Iris pigment epithelial cell (primary cell): ENCODE measurements at regions not wholly inside any gene's neighbourhood (a gene's known extent, or its start where the extent isn't known, plus 50 kb on each side); places are given as distances from the start of the nearest gene placed in this dataset.
A peak's percentile ranks its signal among the peaks of the same experiment; 100 is the strongest.

ENCODE experiments used
- DNase-seq: peaks from one replicate; pipeline ENCODE4 v3.0.0-alpha.2; 2011; ENCODE audit warnings: low read depth

DNA sequence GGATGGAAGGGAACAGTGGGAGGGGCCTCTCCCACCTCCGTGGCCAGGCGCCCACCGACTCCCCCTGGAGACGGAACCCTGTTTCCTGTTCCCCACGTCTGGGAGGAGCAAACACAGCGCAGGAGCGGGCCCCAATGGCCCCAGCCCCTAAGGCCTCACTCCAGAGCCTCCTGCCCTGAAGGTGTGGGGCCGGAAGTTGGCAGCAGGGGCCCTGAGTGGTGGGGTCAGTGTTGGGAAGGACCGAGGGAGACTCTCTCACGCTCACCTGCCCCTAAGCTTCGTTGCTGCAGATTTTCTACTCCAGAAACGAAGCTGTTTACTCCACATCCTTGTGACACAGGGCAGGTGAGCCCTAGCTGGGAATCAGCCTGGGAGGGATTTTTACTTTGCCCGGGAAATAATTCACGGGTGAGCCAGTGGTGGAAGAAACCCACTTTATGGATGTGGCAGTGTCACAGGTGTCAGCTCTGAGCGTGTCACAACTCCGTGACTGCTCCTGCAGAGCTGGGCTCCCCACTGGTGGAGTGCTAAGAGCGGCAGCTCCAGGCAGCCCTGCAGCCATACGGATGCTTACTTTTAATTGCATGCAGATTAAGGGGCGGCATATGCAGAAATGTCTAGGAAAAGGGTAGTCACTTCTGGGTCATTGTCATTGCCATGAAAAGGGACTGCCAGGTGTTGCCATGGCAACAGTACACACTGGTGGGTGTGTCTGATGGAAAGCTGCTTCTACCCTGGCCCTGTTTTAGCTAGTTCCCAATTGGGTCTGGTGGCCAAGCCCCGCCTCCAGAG lies 77.5 kb upstream of the OLFM1 start:
- DNase-seq: no peak

DNA sequence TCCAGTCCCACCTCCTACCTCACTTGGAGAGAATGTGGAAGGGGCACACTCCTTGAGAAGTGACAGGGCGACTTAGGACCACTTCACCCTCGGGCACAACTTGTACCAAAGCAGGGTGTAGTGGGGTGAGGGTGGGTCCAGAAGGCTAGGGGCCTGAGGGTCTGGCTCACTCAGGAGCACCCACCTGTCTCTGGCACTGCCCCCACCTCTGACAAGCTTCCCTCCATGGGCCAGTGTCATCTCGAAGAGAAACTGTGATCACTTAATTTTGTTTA lies 76.9 kb upstream of the OLFM1 start:
- DNase-seq: no peak

DNA sequence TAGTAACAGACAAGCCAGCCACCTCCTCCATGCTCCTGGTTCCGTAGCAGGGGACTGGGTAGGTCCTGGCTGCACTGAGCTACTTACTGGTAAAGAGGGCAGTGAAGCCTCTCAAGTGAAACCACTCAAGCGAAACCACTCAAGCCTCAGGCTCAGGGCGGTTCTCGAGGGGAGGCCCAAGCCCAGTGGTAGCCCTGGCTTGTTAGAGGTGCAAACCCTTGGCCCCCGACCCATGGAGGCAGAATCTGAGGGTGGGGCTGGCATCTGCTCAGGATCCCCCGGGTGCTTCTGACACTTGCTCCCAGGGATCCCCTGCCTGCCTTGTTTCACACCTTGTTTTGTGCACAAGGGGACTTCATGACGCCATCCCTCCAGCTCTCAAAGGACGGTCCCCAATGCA lies 76.5 kb upstream of the OLFM1 start:
- no peak for DNase-seq

DNA sequence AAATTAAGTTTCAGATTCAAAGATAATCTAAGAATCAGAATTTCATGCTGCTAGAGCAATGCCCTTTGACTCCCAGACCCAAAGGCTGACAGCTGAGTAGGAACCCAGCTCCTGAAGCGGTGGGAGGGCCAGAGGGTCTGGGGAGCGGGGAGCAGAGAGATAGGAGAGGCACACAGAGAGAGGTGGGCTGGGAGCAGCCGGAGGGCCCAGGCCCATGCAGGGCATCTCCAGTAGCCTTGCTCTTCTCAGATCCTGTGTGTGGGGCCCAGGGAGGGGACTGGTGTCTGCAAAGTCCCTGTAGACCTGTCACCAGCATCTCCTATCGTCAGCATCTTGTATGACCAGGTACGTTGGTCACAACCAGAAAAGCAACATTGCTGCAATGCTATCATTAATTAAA lies 75.3 kb upstream of the OLFM1 start:
- no peak for DNase-seq

DNA sequence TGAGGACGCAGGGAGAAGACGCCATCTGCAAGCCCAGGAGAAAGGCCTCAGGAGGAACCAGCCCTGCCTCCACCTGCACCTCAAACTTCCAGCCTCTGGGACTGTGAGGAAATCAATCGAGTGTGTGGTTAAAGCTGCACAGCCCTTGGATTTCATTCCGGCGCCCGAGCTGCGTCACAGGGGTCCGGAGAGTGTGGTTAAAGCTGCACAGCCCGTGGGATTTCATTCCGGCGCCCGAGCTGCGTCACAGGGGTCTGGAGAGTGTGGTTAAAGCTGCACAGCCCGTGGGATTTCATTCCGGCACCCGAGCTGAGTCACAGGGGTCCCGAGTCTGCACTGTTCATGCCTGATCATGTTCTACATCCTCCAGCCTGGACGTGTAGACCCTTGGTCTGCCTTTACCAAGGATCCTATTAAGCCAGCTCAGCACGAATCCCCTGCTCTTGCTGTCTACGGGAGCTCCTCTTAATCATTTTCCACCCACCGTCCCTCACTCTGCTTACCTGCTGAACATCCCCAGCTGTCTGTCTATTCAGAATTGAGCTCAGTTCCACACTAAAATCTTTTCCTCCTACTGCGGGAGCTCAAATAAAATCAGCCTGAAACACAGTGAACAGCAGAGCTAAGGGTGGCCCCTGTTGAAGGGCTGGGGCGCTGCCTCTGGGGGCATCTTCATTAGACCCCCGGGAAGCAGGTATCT lies 73.0 kb upstream of the OLFM1 start:
- no peak for DNase-seq

DNA sequence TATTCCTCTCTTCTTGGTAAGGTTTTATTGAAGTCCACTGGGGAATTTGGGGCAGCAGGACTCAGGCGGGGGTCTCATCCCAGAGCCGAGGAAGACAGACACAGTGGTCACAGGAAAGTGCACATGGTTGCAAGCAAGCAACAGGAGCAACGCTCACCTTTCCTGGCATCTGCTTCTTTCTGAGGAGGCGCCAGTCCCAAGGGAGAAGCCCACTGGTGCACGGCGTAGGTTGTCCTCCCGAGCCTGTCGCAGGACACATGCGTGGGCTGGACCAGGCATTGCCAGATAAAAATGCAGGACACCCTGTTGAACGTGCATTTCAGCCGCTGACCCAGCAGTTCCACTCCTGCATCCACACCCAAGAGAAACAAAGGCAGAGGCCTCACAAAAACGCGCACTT lies 72.4 kb upstream of the OLFM1 start:
- DNase-seq: no peak

DNA sequence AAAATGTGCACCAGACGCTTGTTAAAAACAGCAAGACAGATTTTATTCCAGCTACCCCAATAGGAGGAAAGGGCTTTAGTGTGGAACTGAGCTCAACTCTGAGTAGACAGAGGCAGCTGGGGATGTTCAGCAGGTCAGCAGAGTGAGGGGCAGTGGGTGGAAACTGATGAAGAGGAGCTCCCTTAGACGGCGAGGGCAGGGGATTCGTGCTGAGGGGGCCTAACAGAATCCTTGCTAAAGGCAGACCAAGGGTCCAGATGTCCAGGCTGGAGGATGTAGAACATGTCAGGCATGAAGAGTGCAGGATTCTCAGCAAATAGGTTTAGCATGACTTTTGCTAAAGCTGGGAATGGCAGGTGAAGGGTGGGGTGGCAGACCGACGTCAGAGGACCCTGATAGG lies 71.9 kb upstream of the OLFM1 start:
- no peak for DNase-seq

DNA sequence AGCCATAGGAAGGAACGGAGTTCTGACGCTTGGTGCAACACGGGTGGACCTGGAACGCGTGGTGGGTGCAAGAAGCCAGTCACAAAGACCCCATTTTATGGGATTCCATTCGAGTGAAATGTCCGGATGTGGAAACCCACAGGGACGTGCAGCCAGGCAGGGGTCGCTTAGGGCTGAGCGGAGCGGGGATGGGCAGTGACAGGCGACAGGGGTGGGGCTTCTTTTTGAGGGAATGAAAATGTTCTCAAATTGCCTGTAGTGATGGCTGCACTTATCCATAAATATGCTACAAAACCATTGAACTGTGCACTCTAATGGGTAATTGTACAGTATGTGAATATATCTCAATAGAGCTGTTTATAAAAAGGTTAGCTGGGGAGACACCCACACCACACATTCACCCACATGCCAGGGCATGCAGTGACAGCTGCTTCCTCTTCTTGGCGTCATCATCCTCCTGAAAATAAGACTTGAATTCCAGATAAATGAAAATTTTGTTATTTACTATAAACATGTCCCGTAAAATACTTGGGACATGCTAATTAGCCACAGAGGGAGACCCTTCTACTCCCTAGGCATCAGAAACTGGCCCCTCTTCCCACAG lies 71.3 kb upstream of the OLFM1 start:
- DNase-seq: no peak

DNA sequence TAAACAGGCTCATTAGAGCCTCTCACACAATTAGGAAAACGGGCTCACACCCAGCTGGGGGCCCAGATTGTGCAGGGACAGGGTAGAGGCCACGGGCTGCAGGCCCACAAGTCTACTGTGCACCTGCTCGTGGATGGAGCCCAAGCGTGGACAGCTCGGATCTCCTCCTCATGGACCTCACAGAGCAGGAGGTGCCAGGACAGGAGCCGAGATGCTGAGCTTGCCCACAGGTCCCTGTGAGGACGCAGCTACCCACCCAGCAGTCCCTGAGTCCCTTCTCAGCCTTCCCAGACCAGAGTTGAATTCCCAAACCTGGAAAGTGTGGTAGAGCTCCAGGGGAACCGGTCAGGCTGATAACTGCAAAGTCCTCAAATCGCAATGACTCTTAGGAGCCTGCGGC lies 70.6 kb upstream of the OLFM1 start:
- no peak for DNase-seq

DNA sequence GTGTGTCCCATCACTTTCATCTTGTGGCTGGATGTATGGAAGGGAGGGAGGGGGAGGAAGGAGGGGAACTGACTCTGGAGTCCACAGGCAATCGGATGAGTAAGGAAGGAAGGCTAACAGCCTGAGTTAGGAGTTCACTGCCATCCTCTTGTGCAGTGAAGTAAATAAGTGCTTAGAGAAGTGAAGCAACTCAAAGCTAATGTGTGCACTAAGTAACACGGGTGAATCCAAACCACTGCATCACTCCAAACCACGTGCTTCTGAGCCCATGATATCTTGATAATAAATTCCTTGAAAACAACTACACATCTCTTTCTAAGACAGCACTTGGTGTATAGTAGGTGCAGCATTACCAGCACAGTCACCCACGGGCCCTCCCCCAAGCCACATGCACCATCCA lies 69.6 kb upstream of the OLFM1 start:
- no peak for DNase-seq

DNA sequence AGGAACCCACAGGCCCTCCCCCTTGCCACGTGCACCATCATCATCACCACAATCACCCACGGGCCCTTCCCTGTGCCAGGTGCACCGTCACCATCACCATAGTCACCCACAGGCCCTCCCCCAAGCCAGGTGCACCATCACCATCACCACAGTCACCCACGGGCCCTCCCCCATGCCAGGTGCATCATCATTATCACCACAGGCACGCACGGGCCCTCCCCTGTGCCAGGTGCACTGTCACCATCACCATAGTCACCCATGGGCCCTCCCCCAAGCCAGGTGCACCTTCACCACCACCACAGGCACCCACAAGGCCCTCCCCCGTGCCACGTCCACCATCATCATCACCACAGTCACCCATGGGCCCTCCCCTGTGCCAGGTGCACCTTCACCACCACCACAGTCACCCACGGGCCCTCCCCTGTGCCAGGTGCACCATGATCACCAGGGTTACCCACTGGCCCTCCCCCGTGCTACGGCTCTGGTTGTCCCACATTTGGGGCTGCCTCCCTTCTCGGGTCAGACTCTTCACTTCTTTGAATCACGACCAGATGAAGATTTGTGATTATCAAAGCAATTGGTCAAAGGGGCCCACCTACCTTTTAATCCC lies 69.1 kb upstream of the OLFM1 start:
- no peak for DNase-seq

DNA sequence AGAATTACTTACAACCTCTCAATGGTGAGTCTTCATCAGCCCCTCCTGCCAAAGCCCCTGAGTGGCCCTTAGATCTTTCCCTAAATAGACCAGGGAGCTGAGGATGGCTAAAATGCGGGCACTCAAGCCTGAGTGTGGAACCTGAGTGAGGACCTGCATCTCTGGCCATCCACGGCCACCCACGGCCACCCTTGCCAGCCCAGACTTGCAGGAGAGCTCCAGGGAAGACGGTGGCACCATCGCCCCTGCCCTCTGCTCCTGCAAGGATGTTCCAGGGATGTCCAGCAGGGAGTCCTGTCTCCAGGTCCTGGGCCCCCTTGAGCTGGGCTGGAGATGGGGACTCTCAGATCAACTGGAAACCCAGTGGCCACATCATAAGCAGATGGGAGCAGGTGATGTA lies 68.2 kb upstream of the OLFM1 start:
- DNase-seq: no peak

DNA sequence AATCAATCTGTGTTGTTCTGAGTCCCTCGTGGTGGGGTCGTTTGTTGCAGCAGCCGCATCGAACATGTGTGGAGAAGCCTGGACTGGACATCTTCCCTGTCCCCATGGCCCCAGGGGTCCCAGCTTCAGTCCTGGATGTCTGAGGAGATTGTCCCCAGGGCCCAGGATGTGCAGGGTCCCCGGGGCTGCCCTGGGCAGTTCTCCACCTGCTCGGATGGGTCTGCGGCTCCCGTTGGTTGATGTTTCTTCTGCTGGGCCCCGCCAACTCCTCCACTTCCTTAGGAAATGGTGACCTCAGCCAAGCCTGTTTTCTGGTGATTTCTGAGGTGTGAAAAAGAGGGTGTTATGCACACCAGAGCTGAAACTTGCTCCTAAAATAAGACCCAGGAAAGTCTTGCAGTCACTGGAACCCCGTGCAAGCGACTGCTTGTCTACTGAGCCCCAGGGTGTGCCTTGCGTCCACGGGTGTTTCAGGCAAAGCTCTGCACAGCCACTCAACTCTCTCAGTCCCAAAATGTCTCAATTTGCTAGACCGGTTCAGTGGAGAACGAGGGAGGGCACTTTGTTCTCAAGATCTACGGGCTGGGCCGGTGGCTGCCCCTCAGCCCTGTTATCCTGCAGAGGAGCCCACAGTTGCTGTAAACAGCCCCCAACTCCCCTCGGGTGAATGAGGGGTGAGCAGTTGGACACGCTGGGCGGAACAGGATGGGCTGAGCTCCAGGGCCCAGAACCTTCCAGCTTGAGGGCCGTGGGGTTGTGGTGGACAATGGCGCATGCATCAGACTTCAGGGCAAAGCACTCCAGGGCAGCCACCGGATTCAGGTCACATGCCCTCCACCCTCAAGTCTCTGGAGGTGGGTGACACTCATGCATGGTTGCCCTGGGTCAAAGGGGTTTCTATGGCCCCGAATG lies 66.7 kb upstream of the OLFM1 start:
- DNase-seq: no peak

DNA sequence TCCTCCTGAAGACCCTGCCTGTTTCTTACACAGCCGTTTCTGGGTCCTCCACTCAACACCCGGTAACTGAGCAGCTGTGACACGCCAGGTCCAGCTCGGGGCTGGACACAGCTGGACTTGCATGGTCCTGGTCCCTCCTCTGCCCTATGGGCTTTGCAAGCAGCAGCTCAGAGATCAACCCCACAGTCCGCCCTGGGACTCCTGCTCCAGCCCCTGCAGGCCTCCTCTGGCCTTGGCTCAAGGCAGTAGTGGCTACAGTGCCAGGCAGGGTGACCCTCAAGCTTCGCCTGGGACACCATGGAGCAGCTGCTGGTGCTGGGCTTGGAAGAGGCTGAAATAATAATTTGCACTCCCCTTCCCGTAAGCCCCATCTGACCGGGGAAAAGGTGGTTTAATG lies 66.1 kb upstream of the OLFM1 start:
- DNase-seq: no peak

DNA sequence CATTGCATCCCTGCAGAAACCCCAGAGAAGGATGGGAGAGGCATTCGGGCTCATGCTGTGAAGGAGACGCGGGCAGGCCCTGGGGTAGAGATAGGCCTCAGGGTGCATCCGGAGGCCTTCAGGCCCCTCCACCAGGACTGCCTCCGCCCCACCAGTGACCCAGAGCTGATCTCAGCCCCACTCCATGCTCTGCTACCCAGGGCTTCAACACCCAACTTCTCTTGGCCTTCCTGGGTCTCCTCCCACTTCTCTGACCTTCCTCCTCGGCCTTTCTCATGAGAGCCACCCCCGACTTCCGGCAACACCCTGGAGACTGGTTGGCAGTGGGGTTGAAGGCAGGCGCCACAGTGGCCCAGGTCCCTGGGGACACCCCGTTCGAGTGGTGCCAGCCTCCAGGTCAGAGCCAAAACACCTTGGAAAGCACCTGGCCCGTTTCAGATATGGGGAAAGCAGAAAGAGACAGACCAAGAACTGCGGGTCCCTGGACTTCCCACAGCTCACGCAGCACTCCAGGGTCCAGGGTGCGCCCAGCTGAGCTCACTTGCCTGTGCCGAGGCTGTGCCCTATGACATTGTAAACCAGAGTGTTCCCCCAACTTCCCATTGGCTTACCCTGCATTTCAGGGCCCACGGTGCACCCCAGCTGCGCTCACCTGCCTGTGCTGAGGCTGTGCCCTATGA lies 65.1 kb upstream of the OLFM1 start:
- no peak for DNase-seq

DNA sequence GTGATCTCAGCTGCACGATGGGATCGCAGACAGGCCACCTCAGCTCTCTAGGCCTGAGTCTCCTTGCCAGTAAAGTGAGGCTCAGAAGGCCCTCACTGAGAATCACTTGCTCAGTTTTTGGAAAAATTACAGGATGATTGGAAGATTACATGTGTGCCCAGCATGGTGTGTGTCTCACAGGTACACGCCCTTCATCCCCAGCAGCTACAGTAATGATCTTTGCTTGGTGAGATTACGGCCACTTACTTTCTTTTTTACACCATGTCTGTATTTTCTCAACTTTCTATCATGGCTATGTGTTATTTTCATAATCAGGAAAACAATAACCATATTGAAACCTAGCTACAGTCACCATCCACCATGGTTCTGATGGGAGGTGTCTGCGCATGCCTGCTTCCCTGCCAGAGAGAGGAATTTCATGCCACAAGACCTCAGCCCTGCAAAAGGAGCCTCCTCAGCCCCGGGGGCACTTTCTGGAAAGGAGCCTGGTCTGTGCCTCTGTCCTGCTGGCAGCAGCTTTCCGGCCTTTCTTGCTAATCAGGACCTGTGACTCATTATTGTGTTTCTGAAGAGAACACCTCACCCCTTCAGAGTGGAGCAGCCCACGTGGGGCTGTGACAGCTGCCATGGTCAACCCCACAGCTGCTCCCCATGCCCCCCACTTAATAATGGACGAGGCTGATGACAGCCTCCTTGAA lies 64.2 kb upstream of the OLFM1 start:
- DNase-seq: peak; percentile 11

DNA sequence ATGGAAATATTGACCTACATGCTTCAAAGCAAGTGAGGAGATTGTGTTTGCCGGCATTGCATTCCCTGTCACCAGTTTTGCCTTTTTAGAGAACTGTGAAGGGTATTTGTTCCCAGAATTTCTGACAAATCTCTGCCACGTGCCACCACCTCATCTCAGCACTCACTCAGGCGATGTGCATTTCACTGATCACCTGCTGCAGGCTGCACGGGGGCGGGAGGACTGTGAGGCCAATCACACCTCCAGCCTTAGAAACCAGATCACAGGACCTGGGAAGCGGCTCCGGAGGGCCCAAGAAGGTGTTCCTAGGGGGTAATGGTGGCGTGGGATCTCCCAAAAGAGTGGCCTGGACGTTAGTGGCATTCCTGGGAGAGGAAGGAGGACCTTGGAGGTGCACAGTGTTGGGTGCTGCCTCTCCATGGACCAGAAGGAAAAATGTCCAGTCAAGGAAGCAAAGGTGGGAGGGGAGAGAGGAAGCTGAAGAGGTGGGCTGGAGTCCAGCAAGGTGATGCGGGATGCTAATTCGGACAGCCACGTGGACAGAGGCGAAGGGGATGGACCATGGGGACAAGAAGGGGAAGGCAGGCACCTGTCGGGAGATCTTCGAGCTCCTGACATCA lies 63.6 kb upstream of the OLFM1 start:
- DNase-seq: no peak

DNA sequence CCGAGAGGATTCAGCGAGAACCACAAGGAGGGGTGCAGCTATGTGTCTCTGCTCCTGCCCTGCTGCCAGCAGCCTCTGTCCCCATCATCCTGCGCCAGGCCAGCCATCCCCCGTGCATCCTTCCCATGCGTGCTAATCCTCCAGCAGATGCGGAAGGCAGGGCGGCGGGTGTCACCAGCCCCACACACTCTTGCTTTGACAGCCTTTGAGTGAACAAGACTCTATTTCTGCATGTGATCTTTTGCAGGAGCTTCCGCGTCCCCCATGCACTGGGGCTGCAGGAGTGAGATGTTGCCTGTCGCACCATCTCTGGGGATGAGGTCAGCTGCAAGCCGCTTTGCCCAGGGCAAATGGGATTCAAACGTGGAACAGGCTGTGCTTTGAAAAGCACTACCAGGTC lies 58.0 kb upstream of the OLFM1 start:
- DNase-seq: no peak

DNA sequence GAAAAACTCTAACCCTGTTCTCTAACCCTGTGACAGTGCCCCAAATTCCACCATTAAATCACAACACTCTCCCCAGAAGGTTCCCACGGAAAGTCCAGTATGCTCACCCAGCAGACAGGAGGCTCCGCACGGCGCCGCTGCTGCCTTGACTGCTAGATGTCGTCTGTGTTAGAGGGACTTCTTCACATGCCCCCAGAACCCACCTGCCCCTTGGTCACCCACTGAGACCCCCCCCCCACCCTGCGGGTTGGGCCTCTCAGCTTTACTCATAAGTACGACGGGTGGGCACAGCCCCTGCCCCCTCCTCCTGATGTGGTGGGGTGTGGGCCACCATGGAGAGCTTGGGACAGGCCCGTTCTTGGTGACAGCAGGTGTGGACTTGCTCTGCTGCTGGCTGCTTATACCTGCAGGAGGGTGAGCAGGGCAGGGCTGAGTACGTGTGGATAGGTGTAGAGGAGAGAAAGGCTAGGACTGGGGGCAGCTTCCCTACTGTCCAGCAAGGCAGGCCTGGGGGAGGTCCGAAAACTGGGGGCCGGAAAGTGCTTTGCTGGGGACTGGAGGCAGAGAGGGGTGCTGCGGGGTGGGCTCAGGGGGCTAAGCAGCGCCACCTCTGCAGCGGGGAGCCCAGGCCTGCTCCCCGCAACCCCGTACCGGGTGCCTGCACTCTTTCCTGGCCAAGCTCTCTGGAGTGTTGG lies 57.5 kb upstream of the OLFM1 start:
- no peak for DNase-seq
